Stomach (tissue), 4 donors: ENCODE measurements at regions not wholly inside any gene's neighbourhood (a gene's known extent, or its start where the extent isn't known, plus 50 kb on each side); places are given as distances from the start of the nearest gene placed in this dataset.

Source experiments
- POLR2A ChIP-seq, 4 donors: fragments of 450-650 bp; IDR thresholded peaks; one replicate each; pipeline ENCODE4 v1.6.1; 2016; ENCODE audit warnings: antibody characterized with exemption in 4 of 4, control low read depth in 2 of 4, mild to moderate bottlenecking in 1 of 4, moderate library complexity in 1 of 4
- POLR2AphosphoS5 ChIP-seq, 3 donors: sonication (generic); formaldehyde crosslinking; IDR thresholded peaks; one replicate each; pipeline ENCODE4 v1.6.1; 2016; ENCODE audit warnings: antibody characterized with exemption in 3 of 3
- TF ChIP-seq, protein P1 (sequence below), 7 experiments: fragments of 450-650 bp in 4 of 7; fragments of 200-600 bp in 3 of 7; sonication (generic) in 3 of 7; IDR thresholded peaks; one replicate each; pipeline ENCODE4 v1.5.1; 2016 to 2019; ENCODE audit warnings: antibody characterized with exemption in 7 of 7, control low read depth in 2 of 7, mild to moderate bottlenecking in 1 of 7

DNA sequence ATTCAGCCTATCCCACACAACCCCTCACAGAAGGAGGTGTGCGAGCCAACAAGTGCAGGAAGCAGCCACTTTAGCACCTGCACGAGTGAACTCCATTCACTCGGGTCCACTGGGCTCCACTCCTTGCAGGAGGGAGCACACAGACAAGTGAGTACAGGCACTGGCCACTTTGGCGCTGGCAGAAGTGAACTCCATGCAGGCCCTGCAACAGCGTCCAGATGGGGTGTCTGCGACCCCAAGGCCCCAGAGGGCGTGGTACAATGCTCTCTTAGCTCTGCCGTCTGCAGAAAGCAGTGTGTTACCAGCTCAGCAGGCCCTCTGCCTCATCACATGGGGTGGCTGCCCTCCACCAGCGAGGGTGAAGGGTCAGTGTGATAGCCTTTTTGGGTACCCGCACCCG, 388.0 kb upstream of the CNTN4 start:
- TF ChIP-seq, protein P1, sequence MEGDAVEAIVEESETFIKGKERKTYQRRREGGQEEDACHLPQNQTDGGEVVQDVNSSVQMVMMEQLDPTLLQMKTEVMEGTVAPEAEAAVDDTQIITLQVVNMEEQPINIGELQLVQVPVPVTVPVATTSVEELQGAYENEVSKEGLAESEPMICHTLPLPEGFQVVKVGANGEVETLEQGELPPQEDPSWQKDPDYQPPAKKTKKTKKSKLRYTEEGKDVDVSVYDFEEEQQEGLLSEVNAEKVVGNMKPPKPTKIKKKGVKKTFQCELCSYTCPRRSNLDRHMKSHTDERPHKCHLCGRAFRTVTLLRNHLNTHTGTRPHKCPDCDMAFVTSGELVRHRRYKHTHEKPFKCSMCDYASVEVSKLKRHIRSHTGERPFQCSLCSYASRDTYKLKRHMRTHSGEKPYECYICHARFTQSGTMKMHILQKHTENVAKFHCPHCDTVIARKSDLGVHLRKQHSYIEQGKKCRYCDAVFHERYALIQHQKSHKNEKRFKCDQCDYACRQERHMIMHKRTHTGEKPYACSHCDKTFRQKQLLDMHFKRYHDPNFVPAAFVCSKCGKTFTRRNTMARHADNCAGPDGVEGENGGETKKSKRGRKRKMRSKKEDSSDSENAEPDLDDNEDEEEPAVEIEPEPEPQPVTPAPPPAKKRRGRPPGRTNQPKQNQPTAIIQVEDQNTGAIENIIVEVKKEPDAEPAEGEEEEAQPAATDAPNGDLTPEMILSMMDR (IDR thresholded peaks at IDR 0.05): no peak
- TF ChIP-seq POLR2A (IDR thresholded peaks at IDR 0.05) (no peak), POLR2AphosphoS5 (IDR thresholded peaks at IDR 0.05) (no peak)
